H1 (cell line): ENCODE measurements at regions not wholly inside any gene's neighbourhood (a gene's known extent, or its start where the extent isn't known, plus 50 kb on each side); places are given as distances from the start of the nearest gene placed in this dataset.

Experiments
- BCL11A ChIP-seq, 2 experiments: IDR thresholded peaks; one replicate each; pipeline ENCODE4 v1.6.1; 2011; ENCODE audit warnings: low read depth in 2 of 2, low read length in 2 of 2, mild to moderate bottlenecking in 2 of 2
- EP300 ChIP-seq, 2 experiments: IDR thresholded peaks; 1 replicate in 1 of 2; 2 replicates in 1 of 2; pipeline ENCODE4 v1.6.1; 2011 to 2012; ENCODE audit warnings: low read depth in 2 of 2, low read length in 2 of 2, mild to moderate bottlenecking in 2 of 2, borderline replicate concordance in 1 of 2, inconsistent platforms in 1 of 2, moderate library complexity in 1 of 2
- EZH2 ChIP-seq: fragments of 200-600 bp; sonication (generic); IDR thresholded peaks from 2 replicates; pipeline ENCODE4 v1.7.1; 2012; ENCODE audit warnings: low read depth, mild to moderate bottlenecking, moderate library complexity, low read length, inconsistent platforms; ENCODE audit not compliant: severe bottlenecking
- SRF ChIP-seq: IDR thresholded peaks from 2 replicates; pipeline ENCODE4 v1.6.1; 2011; ENCODE audit warnings: mild to moderate bottlenecking, low read depth, low read length, moderate library complexity
- TAF1 ChIP-seq: IDR thresholded peaks from 2 replicates; pipeline ENCODE4 v1.6.1; 2011; ENCODE audit warnings: mild to moderate bottlenecking, low read depth, low read length
- TF ChIP-seq, protein P1 (sequence below), 3 experiments: IDR thresholded peaks; 1 replicate in 2 of 3; 2 replicates in 1 of 3; pipeline versions ENCODE4 v1.5.1 to v1.6.1; 2011; ENCODE audit warnings: low read length in 3 of 3, mild to moderate bottlenecking in 3 of 3, inconsistent platforms in 2 of 3, low read depth in 1 of 3, moderate library complexity in 1 of 3; ENCODE audit not compliant: insufficient read depth in 1 of 3; ENCODE audit errors: control extremely low read depth in 1 of 3
- TF ChIP-seq, protein P2 (sequence below): IDR thresholded peaks from 2 replicates; pipeline ENCODE4 v1.6.1; 2012; ENCODE audit warnings: low read length, inconsistent platforms

DNA sequence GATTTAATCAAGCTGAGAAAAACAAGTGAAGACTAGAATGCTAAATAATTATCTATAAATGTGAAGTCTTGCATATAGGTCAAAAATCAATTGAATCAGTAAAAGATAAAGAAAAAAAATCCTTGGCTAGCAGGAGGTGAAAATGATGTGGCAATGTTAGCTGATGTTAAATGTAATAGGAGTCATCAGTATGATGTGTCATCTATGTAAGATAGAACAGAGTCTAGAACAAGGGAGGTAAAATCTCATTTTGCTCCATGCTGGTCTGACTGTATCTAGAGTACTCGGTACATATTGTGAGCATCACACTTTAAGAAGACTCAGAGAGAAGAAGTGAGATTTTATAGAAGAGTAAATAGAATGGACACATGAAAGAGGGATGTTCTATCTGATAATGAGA is 721.2 kb downstream of the ETS1 start:
- TF ChIP-seq EP300 (IDR thresholded peaks at IDR 0.05; ENCODE audit: borderline replicate concordance in 1 of 2, low read depth in 2 of 2, low read length in 2 of 2) = no peak
- TF ChIP-seq, protein P1, sequence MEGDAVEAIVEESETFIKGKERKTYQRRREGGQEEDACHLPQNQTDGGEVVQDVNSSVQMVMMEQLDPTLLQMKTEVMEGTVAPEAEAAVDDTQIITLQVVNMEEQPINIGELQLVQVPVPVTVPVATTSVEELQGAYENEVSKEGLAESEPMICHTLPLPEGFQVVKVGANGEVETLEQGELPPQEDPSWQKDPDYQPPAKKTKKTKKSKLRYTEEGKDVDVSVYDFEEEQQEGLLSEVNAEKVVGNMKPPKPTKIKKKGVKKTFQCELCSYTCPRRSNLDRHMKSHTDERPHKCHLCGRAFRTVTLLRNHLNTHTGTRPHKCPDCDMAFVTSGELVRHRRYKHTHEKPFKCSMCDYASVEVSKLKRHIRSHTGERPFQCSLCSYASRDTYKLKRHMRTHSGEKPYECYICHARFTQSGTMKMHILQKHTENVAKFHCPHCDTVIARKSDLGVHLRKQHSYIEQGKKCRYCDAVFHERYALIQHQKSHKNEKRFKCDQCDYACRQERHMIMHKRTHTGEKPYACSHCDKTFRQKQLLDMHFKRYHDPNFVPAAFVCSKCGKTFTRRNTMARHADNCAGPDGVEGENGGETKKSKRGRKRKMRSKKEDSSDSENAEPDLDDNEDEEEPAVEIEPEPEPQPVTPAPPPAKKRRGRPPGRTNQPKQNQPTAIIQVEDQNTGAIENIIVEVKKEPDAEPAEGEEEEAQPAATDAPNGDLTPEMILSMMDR (IDR thresholded peaks at IDR 0.05; ENCODE audit: control extremely low read depth in 1 of 3, insufficient read depth in 1 of 3, low read depth in 1 of 3, low read length in 3 of 3) = no peak
- TF ChIP-seq BCL11A (IDR thresholded peaks at IDR 0.05; ENCODE audit: low read depth in 2 of 2, low read length in 2 of 2) = no peak
- TF ChIP-seq, protein P2, sequence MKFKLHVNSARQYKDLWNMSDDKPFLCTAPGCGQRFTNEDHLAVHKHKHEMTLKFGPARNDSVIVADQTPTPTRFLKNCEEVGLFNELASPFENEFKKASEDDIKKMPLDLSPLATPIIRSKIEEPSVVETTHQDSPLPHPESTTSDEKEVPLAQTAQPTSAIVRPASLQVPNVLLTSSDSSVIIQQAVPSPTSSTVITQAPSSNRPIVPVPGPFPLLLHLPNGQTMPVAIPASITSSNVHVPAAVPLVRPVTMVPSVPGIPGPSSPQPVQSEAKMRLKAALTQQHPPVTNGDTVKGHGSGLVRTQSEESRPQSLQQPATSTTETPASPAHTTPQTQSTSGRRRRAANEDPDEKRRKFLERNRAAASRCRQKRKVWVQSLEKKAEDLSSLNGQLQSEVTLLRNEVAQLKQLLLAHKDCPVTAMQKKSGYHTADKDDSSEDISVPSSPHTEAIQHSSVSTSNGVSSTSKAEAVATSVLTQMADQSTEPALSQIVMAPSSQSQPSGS = no peak
- no peak for TF ChIP-seq SRF
- no peak for TF ChIP-seq TAF1
- TF ChIP-seq EZH2 = no peak
